ENCODE measurements at regions not wholly inside any gene's neighbourhood (a gene's known extent, or its start where the extent isn't known, plus 50 kb on each side); places are given as distances from the start of the nearest gene placed in this dataset.
A peak's percentile ranks its signal among the peaks of the same experiment; 100 is the strongest.
"Not testable (repeated sequence)": the region's sequence is repeated elsewhere in the genome, so short reads cannot be mapped to it uniquely, and the experiment has no call there.

- H3K4me1 ChIP-seq = peaks cover 19% of the 10 kb centered on the region
- peaks cover 17% of the 10 kb centered on the region for H3K27me3 ChIP-seq (ENCODE audit: low read depth)
- no peak overlapping the region for H3K27ac ChIP-seq (replicated peaks)
- H3K4me3 ChIP-seq = no peak overlapping the region
- H3K9me3 ChIP-seq (replicated peaks) = no peaks in the 10 kb centered on the region
- DNase-seq = no peak
- intact Hi-C loops (cut with micrococcal nuclease) = loop anchor here (10.0 kb wide), 1 partner anchor 136 kb away; no protein-coding TSS in a partner anchor
- no peak for TF ChIP-seq CTCF (IDR thresholded peaks at IDR 0.05; ENCODE audit: borderline replicate concordance)
- no peaks in the 10 kb centered on the region for H3K36me3 ChIP-seq
These were observed 55.1 kb upstream of the TLR4 start for GRCh38 chr9:117649126-117649525.

- Histone ChIP-seq H3K27me3 (ENCODE audit: low read depth) (peaks cover 56% of the 10 kb centered on the region), H3K4me3 (peak overlapping the region; percentile 53), H3K27ac (replicated peaks) (peak overlapping the region; percentile 64), H3K9me3 (replicated peaks) (no peaks in the 10 kb centered on the region), H3K36me3 (no peaks in the 10 kb centered on the region), H3K4me1 (peaks cover 22% of the 10 kb centered on the region)
- DNase-seq = no peak
- TF ChIP-seq CTCF (IDR thresholded peaks at IDR 0.05; ENCODE audit: borderline replicate concordance) = no peak
- intact Hi-C loops (cut with micrococcal nuclease) = loop anchor here (10.0 kb wide), 1 partner anchor 140 kb away; no protein-coding TSS in a partner anchor
These were observed 59.1 kb upstream of the TLR4 start for GRCh38 chr9:117644932-117645636.

GRCh38 chr9:117644133-117644931 is 59.9 kb upstream of the TLR4 start:
- Histone ChIP-seq H3K27me3 (ENCODE audit: low read depth) (peaks cover 56% of the 10 kb centered on the region), H3K27ac (replicated peaks) (peak overlapping the region; percentile 64), H3K4me3 (peak overlapping the region; percentile 53), H3K36me3 (no peaks in the 10 kb centered on the region), H3K9me3 (replicated peaks) (no peaks in the 10 kb centered on the region), H3K4me1 (peaks cover 22% of the 10 kb centered on the region)
- intact Hi-C loops (cut with micrococcal nuclease) = loop anchor here (10.0 kb wide), 1 partner anchor 140 kb away; no protein-coding TSS in a partner anchor
- DNase-seq = peak; percentile 73
- peak; percentile 96 for TF ChIP-seq CTCF (IDR thresholded peaks at IDR 0.05; ENCODE audit: borderline replicate concordance)

GRCh38 chr9:117643288-117643654 is 60.9 kb upstream of the TLR4 start:
- Histone ChIP-seq H3K27ac (replicated peaks) (no peak overlapping the region), H3K27me3 (ENCODE audit: low read depth) (peaks cover 55% of the 10 kb centered on the region), H3K36me3 (no peaks in the 10 kb centered on the region), H3K9me3 (replicated peaks) (no peaks in the 10 kb centered on the region), H3K4me1 (peaks cover 22% of the 10 kb centered on the region), H3K4me3 (no peak overlapping the region)
- intact Hi-C loops (cut with micrococcal nuclease) = loop anchor here (10.0 kb wide), 1 partner anchor 142 kb away; no protein-coding TSS in a partner anchor
- TF ChIP-seq CTCF (IDR thresholded peaks at IDR 0.05; ENCODE audit: borderline replicate concordance) = no peak
- no peak for DNase-seq

GRCh38 chr9:117642571-117643287 is 61.5 kb upstream of the TLR4 start:
- DNase-seq; H3K9me3 ChIP-seq (replicated peaks); H3K4me3 ChIP-seq; H3K36me3 ChIP-seq; H3K27ac ChIP-seq (replicated peaks): not testable (repeated sequence)
- intact Hi-C loops (cut with micrococcal nuclease) = loop anchor here (10.0 kb wide), 1 partner anchor 142 kb away; no protein-coding TSS in a partner anchor
- peaks cover 52% of the 10 kb centered on the region for H3K27me3 ChIP-seq (ENCODE audit: low read depth)
- peaks cover 22% of the 10 kb centered on the region for H3K4me1 ChIP-seq
